Dedifferentiated amniotic fluid mesenchymal stem cell (primary cell): ENCODE measurements at regions not wholly inside any gene's neighbourhood (a gene's known extent, or its start where the extent isn't known, plus 50 kb on each side); places are given as distances from the start of the nearest gene placed in this dataset.

ENCODE experiments used
- DNase-seq: peaks from one replicate; pipeline ENCODE4 v3.0.0-alpha.2; 2016; ENCODE audit errors: extremely low spot score

DNA sequence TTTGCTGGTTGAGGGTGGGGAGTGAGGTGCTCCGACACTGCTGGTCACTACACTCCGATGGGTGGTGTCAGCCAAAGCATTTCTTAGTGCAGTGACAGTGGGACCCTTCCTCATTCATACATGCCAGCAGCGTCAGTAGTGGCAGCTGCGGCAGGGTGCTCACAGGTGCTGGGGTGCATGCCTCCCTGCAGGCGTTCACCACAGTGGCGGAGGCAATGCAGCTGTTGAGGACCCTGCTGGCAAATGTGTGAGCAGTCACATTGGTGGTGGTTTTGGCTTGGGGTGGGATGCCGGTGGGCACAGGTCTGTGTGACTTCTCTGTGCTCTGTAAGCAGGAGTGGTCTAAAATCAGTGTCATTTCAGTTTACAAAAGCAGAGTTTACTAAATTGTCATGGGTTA, 464.6 kb downstream of the FUT8 start:
- no peak for DNase-seq

DNA sequence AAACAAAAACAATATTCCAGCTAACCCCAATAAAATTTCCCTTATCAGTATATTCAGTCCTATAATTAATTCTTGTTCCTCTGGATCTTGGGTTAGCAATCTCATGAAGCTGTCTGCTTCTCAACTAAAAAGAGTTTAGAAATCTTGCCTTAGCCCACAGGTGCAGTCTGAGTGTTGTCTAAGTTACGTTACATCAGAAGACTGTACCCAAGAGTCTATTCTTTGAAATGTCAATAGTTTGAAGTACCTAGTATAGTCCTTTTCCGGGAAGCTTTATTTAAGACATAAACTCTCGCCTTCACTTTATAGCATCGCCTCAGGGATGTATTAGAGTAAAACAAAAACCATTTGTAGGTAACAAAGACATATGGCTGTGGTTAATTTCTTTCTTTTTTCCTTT, 465.1 kb downstream of the FUT8 start:
- no peak for DNase-seq

DNA sequence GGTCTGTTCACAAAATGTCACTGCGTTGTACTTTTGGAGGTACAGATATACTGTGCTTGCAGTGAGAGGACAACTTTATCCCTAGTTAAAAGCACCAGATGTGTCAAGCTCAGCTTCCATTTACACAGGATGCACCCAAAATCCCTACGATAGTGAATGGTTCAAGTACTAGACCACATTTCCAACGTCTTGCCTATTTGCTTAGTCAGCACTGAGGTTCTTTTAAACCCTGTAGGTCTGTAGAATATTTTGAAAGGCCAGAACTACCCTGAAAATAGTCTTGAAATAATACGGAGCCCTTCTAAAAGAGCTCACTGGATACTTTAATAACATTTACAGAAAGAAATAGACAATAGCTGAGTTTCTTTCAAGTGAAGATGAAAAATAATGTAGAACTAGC, 466.1 kb downstream of the FUT8 start:
- no peak for DNase-seq

DNA sequence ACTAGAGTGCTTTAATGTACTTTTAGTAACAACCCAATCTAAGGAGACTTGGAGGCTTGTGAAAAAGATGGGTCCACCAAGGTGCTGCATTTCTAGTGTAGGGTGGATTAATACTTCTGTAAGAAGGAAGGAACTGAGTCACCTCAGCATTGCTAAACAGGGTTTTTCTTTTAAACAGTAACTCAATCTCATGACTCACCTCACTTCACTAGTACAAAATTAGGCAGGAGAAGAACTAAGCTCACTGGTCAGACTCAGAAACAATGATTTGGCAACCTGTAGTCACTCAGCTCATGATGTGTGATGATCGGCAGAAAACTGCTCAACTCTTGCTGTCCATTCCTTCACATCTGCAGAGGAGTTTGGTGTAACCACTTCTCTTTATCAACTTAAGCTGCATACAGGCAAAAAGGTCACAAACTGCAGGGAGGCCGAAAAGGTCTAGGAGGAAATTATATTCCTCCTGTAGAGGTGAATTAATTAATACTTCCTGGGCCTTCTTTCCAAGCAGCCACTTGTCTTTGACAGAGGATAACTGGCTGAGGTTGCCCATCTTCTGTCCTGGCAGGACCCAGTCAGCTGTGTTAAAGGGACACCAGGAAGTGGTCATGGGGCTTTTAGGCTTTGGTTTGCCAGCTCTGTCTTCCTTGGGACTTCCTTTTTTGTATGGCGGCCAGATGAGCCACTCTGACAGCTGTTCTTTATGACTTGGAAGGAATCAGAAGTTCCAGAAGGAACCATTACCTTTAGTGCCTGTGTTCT, 466.9 kb downstream of the FUT8 start:
- no peak for DNase-seq

DNA sequence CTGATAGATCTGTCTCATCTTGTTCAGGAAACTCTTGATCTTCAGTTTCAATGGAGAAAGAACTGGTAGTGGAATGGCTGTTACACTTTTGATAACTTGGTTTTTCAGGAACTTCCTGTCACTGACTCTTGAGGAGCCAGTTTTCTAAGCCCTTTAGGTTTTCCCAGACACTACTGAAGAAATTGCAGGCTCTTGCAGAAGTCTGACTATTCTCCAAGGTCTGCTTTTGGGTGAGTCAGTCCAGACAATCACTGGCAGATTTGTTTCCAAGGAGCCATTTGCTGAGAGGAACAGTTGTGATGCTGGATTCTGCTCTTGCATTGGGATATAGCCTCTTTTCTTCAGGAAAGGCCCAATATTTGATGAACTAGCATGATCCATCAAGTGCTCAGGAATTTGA, 468.0 kb downstream of the FUT8 start:
- DNase-seq, result no peak

- no peak for DNase-seq
Observed at GRCh38 chr14:65881642-65882041, 469.1 kb downstream of the FUT8 start.

GRCh38 chr14:65888677-65889076, 476.1 kb downstream of the FUT8 start:
- no peak for DNase-seq

- DNase-seq, result no peak
Observed at GRCh38 chr14:65892315-65892714, 479.8 kb downstream of the FUT8 start.

DNA sequence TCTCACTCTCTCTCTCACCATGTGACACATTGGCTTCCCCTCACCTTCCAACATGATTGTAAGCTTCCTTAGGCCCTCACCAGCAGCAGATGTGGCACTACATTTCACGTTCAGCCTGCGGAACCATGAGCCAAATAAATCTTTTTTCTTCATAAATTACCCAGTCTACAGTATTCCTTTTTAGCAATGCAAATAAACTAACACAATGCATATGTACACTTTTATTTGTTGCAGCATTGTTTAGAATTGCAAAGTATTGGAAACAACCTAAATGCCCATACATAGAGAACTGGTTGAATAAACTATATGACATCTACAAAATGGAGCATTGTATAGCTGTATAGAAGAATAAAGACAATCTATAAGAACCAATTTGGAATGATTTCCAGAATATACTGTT, 487.6 kb downstream of the FUT8 start:
- no peak for DNase-seq

GRCh38 chr14:65901595-65901994, 489.1 kb downstream of the FUT8 start:
- no peak for DNase-seq

DNA sequence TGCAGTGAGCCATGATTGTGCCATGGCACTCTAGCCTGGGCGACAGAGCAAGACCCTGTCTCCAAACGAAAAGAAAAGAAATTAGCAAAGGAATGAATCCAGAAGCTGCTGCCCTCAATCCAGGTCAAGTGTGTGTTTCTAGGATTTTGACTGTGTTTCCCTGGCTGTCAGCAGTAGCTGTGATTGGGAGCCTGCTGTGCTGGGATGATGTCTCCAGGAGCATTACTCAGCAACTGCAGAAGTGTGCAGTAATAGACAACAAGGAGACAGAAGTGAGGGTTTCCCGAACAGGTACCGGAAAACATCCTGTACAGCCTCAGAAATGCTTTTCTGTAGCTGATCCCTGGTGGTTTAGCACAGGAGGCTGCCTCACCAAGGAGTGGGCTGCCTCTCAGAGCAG, 492.5 kb downstream of the FUT8 start:
- no peak for DNase-seq

DNA sequence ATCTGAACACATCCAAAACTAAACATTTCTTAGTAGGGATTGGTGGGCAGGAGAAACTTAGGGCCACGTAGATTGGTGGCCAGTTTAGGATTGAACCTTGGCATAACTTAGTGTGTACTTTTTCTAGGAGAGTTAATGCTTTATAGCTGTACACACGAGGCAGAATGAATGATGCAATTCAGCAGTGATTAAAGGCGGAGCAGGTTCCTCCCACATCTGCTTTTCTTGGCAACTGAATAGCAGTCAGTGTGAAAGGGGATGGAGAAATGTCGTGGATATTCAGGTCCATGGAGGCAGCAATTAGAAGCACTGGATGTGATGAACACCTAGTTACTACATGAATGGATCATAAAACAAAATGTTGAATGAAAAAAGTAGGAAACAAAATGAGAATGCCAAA, 493.8 kb downstream of the FUT8 start:
- DNase-seq, result no peak

DNA sequence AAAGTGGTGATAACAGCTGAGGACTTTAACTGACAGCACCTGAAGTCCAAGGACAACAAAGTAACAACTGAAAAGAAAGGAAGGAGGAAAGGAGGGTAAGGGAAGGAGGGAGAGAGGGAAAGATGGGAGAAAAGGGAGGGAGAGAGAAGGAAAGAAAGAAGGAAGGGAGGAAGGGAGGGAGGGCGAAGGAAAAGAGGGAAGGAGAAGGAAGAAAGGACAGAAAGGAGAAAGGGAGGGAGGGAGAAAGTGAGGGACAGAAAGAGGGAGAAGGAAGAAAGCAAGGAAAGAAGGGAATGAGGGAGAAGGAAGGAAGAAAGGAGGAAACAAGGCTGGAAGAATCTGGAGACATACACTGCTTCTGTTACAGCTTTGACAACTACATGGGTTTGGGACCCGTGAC, 494.4 kb downstream of the FUT8 start:
- DNase-seq, result no peak

- no peak for DNase-seq
Observed at GRCh38 chr14:65910108-65910786, 497.7 kb downstream of the FUT8 start.

DNA sequence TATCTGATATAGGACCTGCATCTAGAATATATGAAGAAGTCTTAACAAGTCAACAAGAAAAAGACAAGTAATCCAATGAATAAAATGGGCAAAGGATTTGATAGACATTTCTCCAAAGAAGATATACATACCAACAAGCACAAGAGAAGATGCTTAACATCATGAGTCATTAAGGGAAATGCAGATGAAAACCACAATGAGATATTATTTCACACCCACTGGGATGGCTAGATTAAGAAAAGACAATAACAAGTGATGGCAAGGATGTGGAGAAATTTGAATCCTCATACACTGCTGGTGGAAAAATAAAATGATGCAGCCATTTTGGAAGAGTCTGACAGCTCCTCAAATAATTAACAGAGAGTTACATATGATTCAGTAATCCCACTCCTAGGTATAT, 502.6 kb downstream of the FUT8 start:
- DNase-seq, result no peak

GRCh38 chr14:65916055-65916454, 503.5 kb downstream of the FUT8 start:
- DNase-seq, result no peak

DNA sequence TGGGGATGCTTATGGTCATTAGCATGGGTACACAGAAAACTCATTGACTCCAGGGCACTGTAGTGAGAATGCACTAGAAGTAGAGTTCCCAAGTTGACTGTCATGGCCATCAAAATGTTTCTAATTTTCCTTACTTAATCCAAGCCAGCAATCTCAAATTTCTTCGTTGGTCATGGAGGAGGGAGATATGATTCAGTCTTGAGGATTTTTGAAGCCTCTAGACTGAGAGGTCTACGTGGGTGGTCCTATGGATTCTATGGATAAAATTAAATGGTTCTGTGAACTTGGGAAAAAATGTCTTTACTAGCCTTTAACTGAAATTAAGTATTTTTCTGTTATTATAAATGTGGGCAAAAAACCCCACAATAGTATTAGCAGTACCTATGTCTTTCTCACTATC, 508.5 kb downstream of the FUT8 start:
- DNase-seq, result no peak

GRCh38 chr14:65922142-65922541, 509.6 kb downstream of the FUT8 start:
- no peak for DNase-seq

DNA sequence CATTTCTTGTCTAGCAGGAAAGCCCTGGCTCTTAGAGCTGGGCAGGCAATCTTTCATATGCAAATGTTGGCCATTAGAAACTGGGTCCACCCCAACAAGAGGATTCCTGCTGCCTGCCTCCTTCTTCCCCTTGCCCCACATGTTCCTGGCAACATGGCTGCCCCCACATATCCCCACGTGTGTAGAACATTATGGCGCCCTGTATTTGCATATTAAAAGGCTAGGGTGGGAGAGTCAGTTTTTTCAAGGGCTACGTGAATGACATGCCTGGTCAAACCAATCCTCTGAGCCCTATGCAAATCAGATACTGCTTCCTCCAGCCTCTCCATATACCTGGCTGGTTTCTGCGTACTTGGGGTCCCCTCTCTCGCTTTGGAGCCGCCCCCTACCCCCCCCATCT, 514.0 kb downstream of the FUT8 start:
- no peak for DNase-seq

DNA sequence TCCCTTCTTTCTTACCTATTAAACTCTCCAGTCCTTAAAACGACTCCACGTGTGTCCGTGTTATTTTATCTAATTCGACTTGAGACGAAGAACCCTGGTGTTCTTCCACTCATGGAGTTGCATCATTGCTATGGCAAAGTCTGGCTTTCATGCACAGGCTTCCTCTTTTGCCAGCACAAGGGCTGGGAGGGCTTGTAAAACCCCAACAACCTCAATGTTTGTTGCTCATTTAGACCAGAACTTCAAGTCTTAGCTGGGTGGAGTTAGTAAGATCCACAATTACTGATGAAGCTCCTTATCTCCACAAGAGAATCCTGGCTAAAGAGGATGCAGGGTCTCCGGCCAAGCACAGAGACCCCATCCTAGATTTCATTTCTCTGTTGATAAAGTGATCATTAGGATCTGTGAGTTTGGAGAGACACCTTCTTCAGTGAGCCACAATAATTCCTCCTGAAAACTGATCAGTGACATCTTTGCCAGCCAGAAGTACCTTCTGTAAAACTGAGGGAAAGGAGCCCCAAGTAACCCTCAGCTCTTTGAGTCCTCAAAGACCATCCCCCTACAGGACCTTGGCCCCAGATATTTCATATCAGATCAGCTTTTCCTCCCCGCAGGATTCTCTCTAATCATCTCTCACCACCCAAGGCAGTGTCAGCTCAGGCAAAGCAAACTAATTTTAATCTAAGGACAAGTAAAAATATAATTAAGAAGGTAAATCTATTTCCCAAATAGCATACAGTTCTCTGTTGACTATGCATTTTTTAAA, 514.6 kb downstream of the FUT8 start:
- DNase-seq, result no peak

DNA sequence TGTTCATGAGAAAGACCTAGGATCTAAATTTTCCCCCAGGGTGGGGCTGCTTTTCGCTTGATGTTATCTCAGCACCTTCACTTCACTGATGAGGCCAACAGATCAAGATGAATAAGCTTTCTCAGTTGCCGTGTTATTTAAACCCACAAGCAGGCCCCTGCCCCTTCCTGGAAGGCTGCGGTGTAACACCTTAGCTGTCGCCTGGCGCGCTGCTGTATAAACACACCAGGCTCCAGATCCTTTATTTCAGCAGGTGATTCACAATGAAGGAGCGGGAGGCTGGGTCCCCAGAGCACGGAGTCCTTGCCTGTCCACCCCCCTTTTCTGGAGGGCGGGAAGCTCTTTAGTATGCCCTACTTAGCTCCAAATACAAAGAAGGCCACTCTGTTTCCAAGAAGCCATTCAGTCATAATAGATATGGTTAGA, 515.4 kb downstream of the FUT8 start:
- DNase-seq, result no peak

DNA sequence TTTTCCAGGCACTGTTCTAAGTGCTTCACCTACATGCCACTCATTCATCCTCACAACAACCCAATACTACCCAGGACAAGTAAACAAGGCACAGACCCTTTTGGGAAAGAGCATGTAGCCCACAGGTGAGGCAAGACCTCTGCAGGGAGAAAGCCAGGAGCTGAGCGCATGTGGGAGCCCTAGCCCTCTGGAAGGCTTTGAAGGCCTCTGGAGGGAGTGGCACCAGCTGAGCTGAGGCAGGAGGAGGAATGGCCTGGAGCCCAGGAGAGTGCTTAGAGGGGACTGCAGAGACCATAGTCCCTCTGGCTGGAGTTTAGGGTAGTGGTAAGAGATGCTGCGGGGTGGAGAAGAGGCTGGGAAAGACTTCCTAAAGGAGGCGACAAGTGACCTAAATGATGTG, 516.5 kb downstream of the FUT8 start:
- no peak for DNase-seq
